ENCODE measurements at regions not wholly inside any gene's neighbourhood (a gene's known extent, or its start where the extent isn't known, plus 50 kb on each side); places are given as distances from the start of the nearest gene placed in this dataset.

DNA sequence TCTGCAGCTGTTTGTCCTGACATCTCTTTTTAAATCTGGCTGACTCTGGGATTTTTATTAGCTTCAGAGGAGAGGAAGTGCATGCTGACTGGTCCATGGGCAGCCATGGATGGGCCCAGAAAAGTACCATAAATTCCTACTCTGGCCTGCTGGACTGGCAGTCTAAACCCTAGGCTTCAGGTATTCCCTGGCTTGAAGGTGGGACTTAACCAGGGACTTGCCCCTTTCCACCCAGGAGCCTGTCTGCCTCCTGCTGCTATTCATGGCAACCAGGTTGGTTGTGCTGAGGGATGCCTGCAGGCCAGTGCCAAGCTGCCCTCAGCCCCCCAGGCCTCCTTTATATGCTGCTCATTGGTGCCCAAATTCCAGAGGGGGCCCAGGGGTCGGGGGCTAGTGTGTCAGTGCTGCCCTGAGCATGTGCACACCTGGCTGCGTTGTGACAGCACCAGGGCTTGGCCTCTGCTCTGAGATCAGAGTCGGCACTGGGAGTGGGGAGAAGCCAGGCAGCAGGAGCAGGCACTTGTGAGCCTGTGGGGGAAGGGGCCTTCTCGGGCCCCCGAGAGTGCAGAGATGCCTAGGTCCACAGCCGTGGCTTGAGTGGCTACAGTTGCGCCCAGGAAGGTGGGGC lies 195.7 kb upstream of the TFPI start:
- TF ChIP-seq POLR2A (IDR thresholded peaks at IDR 0.05; ENCODE audit: extremely low read depth, insufficient read length) (no peak), MYC (IDR thresholded peaks at IDR 0.05; ENCODE audit: low read depth, low read length) (no peak)
- TF ChIP-seq, protein P1, sequence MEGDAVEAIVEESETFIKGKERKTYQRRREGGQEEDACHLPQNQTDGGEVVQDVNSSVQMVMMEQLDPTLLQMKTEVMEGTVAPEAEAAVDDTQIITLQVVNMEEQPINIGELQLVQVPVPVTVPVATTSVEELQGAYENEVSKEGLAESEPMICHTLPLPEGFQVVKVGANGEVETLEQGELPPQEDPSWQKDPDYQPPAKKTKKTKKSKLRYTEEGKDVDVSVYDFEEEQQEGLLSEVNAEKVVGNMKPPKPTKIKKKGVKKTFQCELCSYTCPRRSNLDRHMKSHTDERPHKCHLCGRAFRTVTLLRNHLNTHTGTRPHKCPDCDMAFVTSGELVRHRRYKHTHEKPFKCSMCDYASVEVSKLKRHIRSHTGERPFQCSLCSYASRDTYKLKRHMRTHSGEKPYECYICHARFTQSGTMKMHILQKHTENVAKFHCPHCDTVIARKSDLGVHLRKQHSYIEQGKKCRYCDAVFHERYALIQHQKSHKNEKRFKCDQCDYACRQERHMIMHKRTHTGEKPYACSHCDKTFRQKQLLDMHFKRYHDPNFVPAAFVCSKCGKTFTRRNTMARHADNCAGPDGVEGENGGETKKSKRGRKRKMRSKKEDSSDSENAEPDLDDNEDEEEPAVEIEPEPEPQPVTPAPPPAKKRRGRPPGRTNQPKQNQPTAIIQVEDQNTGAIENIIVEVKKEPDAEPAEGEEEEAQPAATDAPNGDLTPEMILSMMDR (IDR thresholded peaks at IDR 0.05; ENCODE audit: low read depth, low read length), result no peak
- TF ChIP-seq, protein P2, sequence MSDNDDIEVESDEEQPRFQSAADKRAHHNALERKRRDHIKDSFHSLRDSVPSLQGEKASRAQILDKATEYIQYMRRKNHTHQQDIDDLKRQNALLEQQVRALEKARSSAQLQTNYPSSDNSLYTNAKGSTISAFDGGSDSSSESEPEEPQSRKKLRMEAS (IDR thresholded peaks at IDR 0.05; ENCODE audit: low read depth, low read length), result no peak

All from NB4 (cell line).